ENCODE measurements at regions not wholly inside any gene's neighbourhood (a gene's known extent, or its start where the extent isn't known, plus 50 kb on each side); places are given as distances from the start of the nearest gene placed in this dataset.

DNA sequence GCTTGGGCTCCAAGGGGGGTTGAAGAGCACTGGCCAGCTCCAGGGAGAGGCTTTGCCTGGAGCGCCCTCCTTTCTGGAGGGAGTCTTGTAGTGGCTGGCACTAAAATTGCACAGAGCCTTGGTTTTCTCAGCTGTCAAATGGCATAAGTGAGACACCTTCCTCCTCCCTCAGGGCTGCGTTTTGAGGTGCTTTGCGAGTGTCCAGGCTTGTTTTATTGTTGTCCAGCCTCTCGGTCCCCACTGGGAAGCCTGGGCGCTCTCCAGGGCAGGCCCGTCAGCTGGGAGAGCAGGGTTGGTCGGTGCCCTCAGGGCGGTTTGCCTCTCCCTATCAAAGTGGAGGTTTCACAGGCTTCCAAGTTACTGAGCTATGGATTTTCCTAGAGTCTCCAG is 149.3 kb upstream of the B3GAT1 start:
- H3K79me2 ChIP-seq (ENCODE audit: insufficient read depth, low read length) = no peaks in the 10 kb centered on the region
- FAIRE-seq (no peak), ATAC-seq (no peak), DNase-seq (ENCODE audit: low spot score) (no peak)
- H4K20me1 ChIP-seq (ENCODE audit: insufficient read depth, low read length) = no peaks in the 10 kb centered on the region
- H3K9ac ChIP-seq (ENCODE audit: insufficient read depth, low read depth, low read length) = no peak overlapping the region
- ChIA-PET CTCF (ENCODE audit: low intra/inter-chr PET ratio, low total read pairs) (no interaction called here), POLR2A (no interaction called here)
- H2AFZ ChIP-seq (ENCODE audit: low read length) = no peak overlapping the region
- no peak overlapping the region for H3K27ac ChIP-seq (ENCODE audit: extremely low read length, insufficient read depth, low read length)
- H3K4me1 ChIP-seq (ENCODE audit: insufficient read depth, low read length) = no peaks in the 10 kb centered on the region
- TF ChIP-seq ZBTB10 (CRISPR knock-in tag; IDR thresholded peaks at IDR 0.05; ENCODE audit: borderline replicate concordance) = no peak
- no peak for TF ChIP-seq ATF2 (CRISPR knock-in tag; IDR thresholded peaks at IDR 0.05)
- TF ChIP-seq TBL1XR1 (IDR thresholded peaks at IDR 0.05; ENCODE audit: borderline replicate concordance, low read length, partially characterized antibody) = no peak
- TF ChIP-seq ATF5 (CRISPR knock-in tag; IDR thresholded peaks at IDR 0.05; ENCODE audit: low read depth) = no peak
- TF ChIP-seq RELA (CRISPR knock-in tag; IDR thresholded peaks at IDR 0.05) = no peak
- TF ChIP-seq, protein P1, sequence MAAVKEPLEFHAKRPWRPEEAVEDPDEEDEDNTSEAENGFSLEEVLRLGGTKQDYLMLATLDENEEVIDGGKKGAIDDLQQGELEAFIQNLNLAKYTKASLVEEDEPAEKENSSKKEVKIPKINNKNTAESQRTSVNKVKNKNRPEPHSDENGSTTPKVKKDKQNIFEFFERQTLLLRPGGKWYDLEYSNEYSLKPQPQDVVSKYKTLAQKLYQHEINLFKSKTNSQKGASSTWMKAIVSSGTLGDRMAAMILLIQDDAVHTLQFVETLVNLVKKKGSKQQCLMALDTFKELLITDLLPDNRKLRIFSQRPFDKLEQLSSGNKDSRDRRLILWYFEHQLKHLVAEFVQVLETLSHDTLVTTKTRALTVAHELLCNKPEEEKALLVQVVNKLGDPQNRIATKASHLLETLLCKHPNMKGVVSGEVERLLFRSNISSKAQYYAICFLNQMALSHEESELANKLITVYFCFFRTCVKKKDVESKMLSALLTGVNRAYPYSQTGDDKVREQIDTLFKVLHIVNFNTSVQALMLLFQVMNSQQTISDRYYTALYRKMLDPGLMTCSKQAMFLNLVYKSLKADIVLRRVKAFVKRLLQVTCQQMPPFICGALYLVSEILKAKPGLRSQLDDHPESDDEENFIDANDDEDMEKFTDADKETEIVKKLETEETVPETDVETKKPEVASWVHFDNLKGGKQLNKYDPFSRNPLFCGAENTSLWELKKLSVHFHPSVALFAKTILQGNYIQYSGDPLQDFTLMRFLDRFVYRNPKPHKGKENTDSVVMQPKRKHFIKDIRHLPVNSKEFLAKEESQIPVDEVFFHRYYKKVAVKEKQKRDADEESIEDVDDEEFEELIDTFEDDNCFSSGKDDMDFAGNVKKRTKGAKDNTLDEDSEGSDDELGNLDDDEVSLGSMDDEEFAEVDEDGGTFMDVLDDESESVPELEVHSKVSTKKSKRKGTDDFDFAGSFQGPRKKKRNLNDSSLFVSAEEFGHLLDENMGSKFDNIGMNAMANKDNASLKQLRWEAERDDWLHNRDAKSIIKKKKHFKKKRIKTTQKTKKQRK (IDR thresholded peaks at IDR 0.05; ENCODE audit: low read length) = no peak
- TF ChIP-seq ZNF251 (CRISPR knock-in tag; IDR thresholded peaks at IDR 0.05) = no peak
- TF ChIP-seq ZNF674 (CRISPR knock-in tag; IDR thresholded peaks at IDR 0.05; ENCODE audit: low read depth) = no peak
- TF ChIP-seq ZNF274 (CRISPR knock-in tag; IDR thresholded peaks at IDR 0.05) = no peak
- no peak for TF ChIP-seq ZEB1 (IDR thresholded peaks at IDR 0.05; ENCODE audit: insufficient replicate concordance, low read depth)
- no peak for TF ChIP-seq SNAPC4 (CRISPR knock-in tag; IDR thresholded peaks at IDR 0.05)
- H3K9me3 ChIP-seq (ENCODE audit: low read length) = no peaks in the 10 kb centered on the region
- H3K4me2 ChIP-seq (ENCODE audit: low read depth, low read length) = no peak overlapping the region
- no peak overlapping the region for H3K4me3 ChIP-seq (replicated peaks in 1 of 3; ENCODE audit: insufficient read depth in 1 of 3, low read depth in 2 of 3, low read length in 3 of 3)
- no TSS peak for BruUV-seq (replicated peaks)
- 15% methylated on average over 4 of the region's 8 CpGs for WGBS (ENCODE audit: low lambda C conversion rate)
- intact Hi-C loops (cut with micrococcal nuclease; ENCODE audit: unreplicated experiment) (no loop called here), in situ Hi-C loops (cut with HindIII; ENCODE audit: extremely low pct_ligation_motif_present, low pct_unique_long_range_greater_than_20kb) (no loop called here)
- H3K36me3 ChIP-seq (replicated peaks in 1 of 2; ENCODE audit: control insufficient read depth in 1 of 2, insufficient read depth in 2 of 2, low read length in 2 of 2) = no peaks in the 10 kb centered on the region
- peaks cover 0 to 25% of the 10 kb centered on the region in 2 experiments; a peak in 3 of 5 replicates for H3K27me3 ChIP-seq (ENCODE audit: control insufficient read depth in 1 of 2, insufficient read depth in 2 of 2, low read length in 2 of 2)
